HG02943 (cell line): ENCODE measurements at regions not wholly inside any gene's neighbourhood (a gene's known extent, or its start where the extent isn't known, plus 50 kb on each side); places are given as distances from the start of the nearest gene placed in this dataset.
"Not testable (repeated sequence)": the region's sequence is repeated elsewhere in the genome, so short reads cannot be mapped to it uniquely, and the experiment has no call there.

ENCODE experiments used
- ATAC-seq: cut with Tn5 transposase; IDR thresholded peaks from one replicate; pipeline ENCODE4 v1.9.1; 2021; ENCODE audit warnings: mild to moderate bottlenecking, low read depth, moderate library complexity; ENCODE audit not compliant: unreplicated experiment

DNA sequence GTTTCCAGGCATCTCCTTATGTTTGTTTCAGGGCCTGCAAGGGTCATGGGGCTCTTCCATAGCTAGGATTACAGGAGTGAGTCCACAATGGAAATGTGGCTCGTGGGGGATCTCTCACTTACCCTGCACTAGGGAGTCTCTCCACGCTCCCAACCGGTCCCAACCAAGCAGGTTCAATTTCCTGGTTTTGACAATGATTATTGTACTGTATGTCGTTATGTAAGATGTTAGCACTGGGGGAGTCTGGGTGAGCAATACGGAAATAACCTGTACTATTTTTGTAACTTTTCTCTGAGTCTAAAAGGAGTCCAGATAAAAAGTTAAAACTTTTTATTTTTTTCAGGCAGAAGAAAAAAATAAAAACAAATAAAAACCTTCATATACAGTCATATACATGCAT lies 325.7 kb upstream of the RGS6 start:
- no peak for ATAC-seq

DNA sequence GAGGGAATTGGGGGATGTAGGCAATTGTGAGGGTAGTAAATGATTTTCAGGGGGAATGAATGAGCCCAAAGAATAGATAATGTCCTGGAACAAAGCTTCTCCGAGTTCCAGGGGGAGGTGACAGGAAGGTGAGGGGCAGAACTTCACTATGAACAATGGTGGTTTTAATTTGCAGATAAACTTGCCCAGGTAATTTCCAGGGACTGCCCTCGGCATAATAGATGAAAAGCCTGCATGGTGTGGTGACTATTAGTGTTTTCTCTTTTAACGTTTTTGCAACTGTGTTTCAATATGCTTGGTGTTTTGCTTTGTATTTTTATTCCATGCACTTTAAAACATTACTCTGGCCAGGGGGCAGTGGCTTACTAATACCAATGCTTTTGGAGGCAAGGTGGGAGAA lies 325.2 kb upstream of the RGS6 start:
- ATAC-seq: no peak

GRCh38 chr14:71610149-71610548 lies 322.1 kb upstream of the RGS6 start:
- no peak for ATAC-seq

- ATAC-seq: no peak
Measured at GRCh38 chr14:71610797-71611196, 321.4 kb upstream of the RGS6 start.

DNA sequence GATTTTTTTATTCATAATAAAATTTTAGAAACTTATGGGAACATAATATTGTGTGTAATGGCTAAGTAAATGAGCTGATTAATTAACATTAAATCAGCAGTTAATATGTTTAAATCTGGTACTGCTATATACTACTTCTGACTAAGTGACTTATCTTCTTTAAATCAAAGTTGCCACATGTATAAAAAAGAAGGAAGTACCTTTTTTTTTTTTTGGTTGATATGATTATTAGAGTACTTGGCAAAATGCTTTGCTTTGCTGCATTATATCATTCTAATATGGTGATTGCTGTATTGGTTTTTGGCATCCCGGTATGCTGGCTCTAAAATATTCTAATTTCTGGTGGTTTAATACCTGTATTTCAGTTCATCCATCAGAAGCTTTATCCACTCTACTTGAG lies 319.1 kb upstream of the RGS6 start:
- no peak for ATAC-seq

DNA sequence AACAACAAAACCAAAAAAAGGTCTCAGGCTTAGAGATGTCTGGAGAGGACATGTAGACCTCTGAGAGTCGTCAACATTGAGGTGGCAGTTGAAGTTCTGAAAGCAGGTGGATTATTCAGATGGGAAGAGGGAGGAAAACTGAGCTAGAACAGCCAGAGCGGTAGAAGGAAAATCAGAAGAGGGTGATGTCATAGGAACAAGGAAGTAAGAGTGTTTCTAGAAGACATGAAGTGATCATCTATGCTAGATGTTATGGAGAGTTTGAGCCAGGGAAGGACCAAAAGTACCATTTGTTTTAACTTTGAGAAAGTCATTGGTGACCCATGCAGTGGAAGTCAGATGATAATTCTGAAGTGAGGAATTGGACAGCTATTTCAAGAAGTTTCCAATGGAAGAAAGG lies 316.2 kb upstream of the RGS6 start:
- ATAC-seq: no peak

DNA sequence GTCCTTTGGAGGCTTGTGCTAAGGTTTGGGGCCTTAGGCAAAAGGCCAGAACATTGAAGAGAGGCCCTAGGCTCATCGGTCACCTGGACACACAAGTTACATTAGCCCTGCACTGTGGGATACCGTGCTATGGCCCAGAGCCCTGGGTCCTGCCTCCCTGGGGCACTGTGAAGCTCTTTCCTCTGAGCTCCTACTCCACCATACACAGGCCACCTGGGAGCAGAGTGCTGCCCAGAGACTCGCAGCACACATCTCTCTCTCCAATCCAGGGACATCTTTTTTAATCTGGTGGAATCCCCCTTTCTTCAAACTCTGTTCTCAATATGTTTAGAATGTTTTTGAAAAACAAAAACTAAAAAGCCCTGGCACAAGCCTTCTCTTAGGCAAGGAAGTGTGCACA lies 314.2 kb upstream of the RGS6 start:
- no peak for ATAC-seq

- ATAC-seq: no peak
Measured at GRCh38 chr14:71618716-71619115, 313.5 kb upstream of the RGS6 start.

DNA sequence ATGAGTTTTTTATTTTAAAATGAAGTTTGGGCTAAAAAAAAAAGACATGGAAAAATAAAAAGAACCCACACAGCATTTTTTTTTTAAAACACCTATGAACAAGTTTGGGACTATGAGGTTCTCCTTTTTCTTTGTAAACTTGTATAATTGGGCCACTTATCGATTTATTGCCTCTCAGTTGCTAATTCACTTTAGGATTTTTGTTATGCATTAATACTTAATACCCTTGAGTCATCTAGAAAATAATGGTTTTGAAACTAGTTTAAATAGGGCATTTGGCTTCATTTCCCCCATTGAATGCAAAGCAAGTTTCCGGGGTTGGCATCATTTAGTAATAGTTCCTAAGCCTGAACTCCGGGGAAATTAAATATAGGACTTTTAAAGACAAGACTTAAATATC lies 312.8 kb upstream of the RGS6 start:
- no peak for ATAC-seq

DNA sequence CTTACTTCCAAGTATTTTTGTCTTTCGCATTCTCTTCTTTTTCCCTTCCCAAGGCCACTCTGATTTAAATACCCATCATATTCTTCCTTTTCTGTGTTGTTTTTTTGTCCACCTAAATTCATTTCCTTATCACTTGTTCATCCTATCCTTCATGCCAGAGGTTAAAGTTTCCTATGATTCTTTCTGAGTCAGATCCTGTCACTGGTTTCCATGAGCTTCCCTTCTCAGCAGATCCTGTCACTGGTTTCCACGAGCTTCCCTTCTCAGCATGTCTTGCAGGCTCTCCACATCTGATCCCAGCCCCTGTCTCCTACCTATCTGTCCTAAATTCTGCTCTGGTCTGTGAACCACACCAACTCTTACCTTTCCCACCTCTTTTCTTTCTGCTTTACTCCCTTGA lies 311.8 kb upstream of the RGS6 start:
- no peak for ATAC-seq

- ATAC-seq: no peak
Measured at GRCh38 chr14:71621276-71621675, 311.0 kb upstream of the RGS6 start.

DNA sequence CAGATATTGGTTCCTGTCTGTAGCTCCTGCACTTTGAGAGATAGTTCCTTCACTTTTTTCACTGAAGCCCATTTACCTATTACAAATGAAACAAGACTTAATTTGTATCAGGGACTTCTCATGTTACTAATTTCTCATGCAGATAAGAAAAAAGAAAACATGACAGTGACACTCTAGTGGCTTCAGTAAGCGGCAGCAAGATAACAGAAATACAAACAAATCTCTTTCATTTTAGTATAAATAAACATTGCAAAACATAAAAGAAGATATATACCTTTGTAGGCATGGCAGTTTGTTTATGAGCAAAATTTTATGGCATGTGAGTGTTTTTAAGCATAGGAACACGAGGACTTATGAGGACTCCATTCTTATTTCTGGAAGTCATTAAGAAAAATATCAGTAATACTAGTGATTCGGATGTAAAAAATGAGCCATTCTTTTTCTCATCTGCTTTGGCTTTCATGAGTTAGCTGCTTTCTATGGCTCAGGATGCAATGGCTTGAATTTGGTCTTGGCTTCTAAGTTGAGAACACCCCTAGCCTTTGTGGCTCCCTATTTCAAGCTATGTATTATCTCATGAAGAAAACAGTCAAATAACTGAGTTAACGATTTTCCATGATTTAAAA lies 310.1 kb upstream of the RGS6 start:
- ATAC-seq: no peak

DNA sequence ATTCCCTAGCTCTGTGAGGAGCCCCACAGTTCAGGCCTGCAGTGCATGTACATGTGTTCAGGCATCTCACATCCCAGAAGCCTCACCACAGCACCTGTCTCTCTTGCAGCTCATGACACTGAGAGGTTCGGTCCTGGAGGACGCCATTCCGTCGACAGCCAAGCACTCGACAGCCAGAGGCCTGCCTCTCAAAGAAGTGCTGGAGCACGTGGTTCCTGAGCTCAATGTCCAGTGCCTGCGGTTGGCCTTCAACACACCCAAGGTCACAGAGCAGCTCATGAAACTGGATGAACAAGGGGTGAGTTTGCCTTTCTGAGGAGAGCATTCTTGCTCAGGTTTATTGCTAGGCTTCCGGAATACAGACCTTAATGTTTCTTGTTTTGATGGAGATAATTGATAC lies 308.3 kb upstream of the RGS6 start:
- ATAC-seq: no peak

GRCh38 chr14:71625175-71625574 lies 307.1 kb upstream of the RGS6 start:
- ATAC-seq: no peak

- ATAC-seq: no peak
Measured at GRCh38 chr14:71625891-71626701, 306.1 kb upstream of the RGS6 start.

DNA sequence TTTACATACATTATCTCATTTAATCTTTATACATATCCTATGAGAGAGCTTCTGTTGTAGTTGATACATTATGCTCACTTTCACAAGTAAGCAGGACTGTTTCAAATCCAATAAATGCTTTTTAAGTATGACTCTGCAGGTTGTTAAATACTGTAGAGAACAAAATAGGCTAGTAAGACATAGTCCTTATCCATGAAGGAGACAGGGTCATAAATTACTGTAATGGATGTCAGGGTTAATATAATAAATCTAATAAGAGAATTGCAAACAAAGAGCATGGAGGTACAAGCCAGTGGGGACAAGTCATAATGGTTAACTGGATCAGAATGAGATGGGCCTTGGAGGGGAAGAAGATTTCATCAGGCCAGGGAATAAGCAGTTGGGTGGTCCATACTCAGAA lies 303.8 kb upstream of the RGS6 start:
- no peak for ATAC-seq

- no peak for ATAC-seq
Measured at GRCh38 chr14:71629250-71629649, 303.0 kb upstream of the RGS6 start.

GRCh38 chr14:71629765-71630492 lies 302.3 kb upstream of the RGS6 start:
- no peak for ATAC-seq

GRCh38 chr14:71631030-71631429 lies 301.2 kb upstream of the RGS6 start:
- not testable (repeated sequence) for ATAC-seq

- ATAC-seq: no peak
Measured at GRCh38 chr14:71632440-71632946, 299.7 kb upstream of the RGS6 start.

GRCh38 chr14:71636076-71636475 lies 296.2 kb upstream of the RGS6 start:
- no peak for ATAC-seq
